RWPE2 (cell line): ENCODE measurements at regions not wholly inside any gene's neighbourhood (a gene's known extent, or its start where the extent isn't known, plus 50 kb on each side); places are given as distances from the start of the nearest gene placed in this dataset.

ENCODE experiments used
- ATAC-seq: fragments of 200-7000 bp; cut with Tn5 transposase; 3 replicates; pipeline ENCODE4 v1.9.1; 2021; ENCODE audit warnings: low read depth
- DNase-seq: peaks from one replicate; pipeline ENCODE4 v3.0.0-alpha.2; 2020; ENCODE audit warnings: low spot score
- H3K27ac ChIP-seq: fragments of 450-650 bp; 2 replicates; pipeline ENCODE4 v1.5.1; 2017; ENCODE audit warnings: mild to moderate bottlenecking; ENCODE audit not compliant: poor library complexity, severe bottlenecking
- H3K27me3 ChIP-seq: fragments of 250-450 bp; sonication (Bioruptor Pico); 2 replicates; pipeline ENCODE4 v1.5.1; 2021; ENCODE audit warnings: mild to moderate bottlenecking, moderate library complexity; ENCODE audit not compliant: insufficient read depth, poor library complexity, severe bottlenecking
- H3K36me3 ChIP-seq: fragments of 250-450 bp; sonication (Bioruptor Pico); 2 replicates; pipeline ENCODE4 v1.5.1; 2020; ENCODE audit warnings: low read depth, mild to moderate bottlenecking, moderate library complexity
- H3K4me1 ChIP-seq: fragments of 250-450 bp; sonication (Bioruptor Pico); 2 replicates; pipeline ENCODE4 v1.5.1; 2021; ENCODE audit warnings: mild to moderate bottlenecking, moderate library complexity; ENCODE audit not compliant: insufficient read depth, poor library complexity, severe bottlenecking
- H3K4me3 ChIP-seq: fragments of 250-450 bp; sonication (Bioruptor Pico); 2 replicates; pipeline ENCODE4 v1.5.1; 2021; ENCODE audit warnings: mild to moderate bottlenecking, moderate library complexity; ENCODE audit not compliant: severe bottlenecking
- H3K9me3 ChIP-seq: fragments of 250-450 bp; sonication (Bioruptor Pico); 2 replicates; pipeline ENCODE4 v1.5.1; 2021; ENCODE audit warnings: mild to moderate bottlenecking, moderate library complexity; ENCODE audit not compliant: severe bottlenecking
- TF ChIP-seq, protein P1 (sequence below): fragments of 450-650 bp; IDR thresholded peaks from one replicate; pipeline ENCODE4 v1.5.1; 2017; ENCODE audit warnings: mild to moderate bottlenecking, moderate library complexity; ENCODE audit not compliant: poor library complexity, severe bottlenecking

DNA sequence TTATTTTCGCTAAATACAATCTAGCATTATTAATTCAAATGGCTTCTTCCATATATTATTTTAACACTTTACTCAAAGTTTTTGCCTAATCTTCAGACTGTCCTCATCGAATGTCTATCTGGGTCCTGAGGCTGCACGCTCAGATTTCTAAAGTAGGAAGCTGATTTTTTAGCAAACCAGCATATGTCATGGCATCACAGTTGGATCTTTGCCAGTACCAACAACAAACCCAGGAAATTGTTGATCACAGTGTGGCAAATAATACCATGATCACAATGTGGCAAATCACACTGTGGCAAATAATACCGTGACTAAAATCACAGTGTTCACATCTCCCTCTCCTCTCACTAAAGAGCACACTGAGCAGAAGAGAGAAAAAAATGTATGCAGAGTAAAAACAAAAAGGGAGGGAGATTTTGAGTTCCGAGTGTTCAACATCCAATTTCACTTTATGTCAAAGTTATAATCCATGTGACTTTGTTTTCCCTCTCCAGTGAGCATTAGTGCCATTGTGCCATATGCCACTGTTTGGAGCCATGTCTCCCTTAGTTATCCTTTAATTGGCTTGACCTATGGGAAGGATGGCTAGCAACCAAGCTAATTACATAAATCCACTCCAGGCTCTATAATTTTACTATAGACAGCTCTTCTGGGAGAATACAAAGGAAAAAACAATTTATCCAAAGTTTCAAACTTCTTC, 1059.6 kb downstream of the HACE1 start:
- no peak for DNase-seq
- no peaks in the 10 kb centered on the region for H3K27me3 ChIP-seq
- no peaks in the 10 kb centered on the region for H3K4me1 ChIP-seq
- no peaks in the 10 kb centered on the region for H3K36me3 ChIP-seq
- H3K4me3 ChIP-seq: no peak overlapping the region
- H3K9me3 ChIP-seq: no peaks in the 10 kb centered on the region
- ATAC-seq: no peak
- TF ChIP-seq, protein P1, sequence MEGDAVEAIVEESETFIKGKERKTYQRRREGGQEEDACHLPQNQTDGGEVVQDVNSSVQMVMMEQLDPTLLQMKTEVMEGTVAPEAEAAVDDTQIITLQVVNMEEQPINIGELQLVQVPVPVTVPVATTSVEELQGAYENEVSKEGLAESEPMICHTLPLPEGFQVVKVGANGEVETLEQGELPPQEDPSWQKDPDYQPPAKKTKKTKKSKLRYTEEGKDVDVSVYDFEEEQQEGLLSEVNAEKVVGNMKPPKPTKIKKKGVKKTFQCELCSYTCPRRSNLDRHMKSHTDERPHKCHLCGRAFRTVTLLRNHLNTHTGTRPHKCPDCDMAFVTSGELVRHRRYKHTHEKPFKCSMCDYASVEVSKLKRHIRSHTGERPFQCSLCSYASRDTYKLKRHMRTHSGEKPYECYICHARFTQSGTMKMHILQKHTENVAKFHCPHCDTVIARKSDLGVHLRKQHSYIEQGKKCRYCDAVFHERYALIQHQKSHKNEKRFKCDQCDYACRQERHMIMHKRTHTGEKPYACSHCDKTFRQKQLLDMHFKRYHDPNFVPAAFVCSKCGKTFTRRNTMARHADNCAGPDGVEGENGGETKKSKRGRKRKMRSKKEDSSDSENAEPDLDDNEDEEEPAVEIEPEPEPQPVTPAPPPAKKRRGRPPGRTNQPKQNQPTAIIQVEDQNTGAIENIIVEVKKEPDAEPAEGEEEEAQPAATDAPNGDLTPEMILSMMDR: no peak
- H3K27ac ChIP-seq: no peak overlapping the region

DNA sequence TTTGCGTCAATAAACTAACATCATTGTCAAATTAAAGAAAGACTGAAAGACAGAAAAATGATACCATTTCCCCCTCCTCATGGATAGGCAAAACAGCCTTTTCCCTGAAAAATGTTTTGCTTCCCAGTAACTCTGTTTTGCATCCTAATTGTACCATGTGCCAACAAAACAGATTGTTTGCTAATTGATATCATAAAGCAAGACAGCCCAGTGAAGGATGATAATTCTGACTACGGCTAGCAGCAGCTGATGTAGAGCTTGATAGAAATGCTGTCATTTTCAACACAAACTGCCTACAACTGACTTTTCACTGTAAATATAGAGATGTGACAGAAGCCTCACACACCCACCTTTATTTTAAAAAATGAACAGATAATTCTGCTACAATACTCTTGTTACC, 1061.6 kb downstream of the HACE1 start:
- Histone ChIP-seq H3K27ac (no peak overlapping the region), H3K36me3 (no peaks in the 10 kb centered on the region), H3K4me1 (no peaks in the 10 kb centered on the region), H3K9me3 (no peaks in the 10 kb centered on the region), H3K4me3 (no peak overlapping the region), H3K27me3 (no peaks in the 10 kb centered on the region)
- ATAC-seq: no peak
- DNase-seq: no peak
- TF ChIP-seq, protein P1: no peak

DNA sequence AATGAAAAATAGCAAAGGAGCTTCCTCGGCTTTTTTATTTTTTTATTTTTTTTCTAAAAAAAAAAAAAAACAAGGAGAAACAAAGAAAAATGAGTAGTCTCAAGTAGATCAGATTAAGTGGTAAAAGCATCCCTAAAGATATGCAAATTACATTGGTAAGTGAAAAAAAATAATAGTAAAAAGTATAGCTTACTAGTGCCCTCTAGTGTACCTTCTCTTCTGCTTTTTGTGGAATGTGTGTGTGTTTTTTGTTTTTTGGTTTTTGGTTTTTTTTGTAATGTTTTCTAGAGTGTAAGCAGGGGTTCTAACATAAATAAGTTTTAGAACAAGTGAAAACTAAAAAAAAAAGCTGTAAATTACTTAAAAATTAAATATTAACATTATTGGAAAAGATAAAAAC, 1062.0 kb downstream of the HACE1 start:
- TF ChIP-seq, protein P1: peak; percentile 75
- ATAC-seq: no peak

DNA sequence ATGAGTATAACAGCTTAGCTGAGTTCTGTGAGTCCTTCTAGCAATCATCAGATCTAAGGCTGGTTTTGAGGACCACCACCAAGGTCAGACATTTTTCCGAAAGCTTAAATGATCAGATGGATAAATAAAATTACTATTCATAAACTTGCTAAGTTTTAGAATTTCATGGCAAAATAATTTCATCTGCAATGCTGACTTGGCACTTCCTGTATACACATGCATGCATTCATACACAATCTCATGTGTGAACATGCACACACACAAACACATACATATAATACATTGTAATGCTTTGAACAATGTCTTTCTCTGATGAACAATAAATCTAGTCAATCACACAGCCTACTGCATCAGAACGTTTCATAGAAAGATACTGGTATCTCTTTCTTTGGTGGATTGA, 1068.3 kb downstream of the HACE1 start:
- no peaks in the 10 kb centered on the region for H3K27me3 ChIP-seq
- DNase-seq (no peak), ATAC-seq (no peak)
- no peaks in the 10 kb centered on the region for H3K36me3 ChIP-seq
- TF ChIP-seq, protein P1: no peak
- no peaks in the 10 kb centered on the region for H3K4me1 ChIP-seq
- no peak overlapping the region for H3K4me3 ChIP-seq
- no peaks in the 10 kb centered on the region for H3K9me3 ChIP-seq
- H3K27ac ChIP-seq: no peak overlapping the region

More for the DNA sequence above, 1062.0 kb downstream of the HACE1 start:
- Histone ChIP-seq H3K9me3 (no peaks in the 10 kb centered on the region), H3K4me1 (no peaks in the 10 kb centered on the region), H3K36me3 (no peaks in the 10 kb centered on the region), H3K4me3 (no peak overlapping the region), H3K27ac (no peak overlapping the region), H3K27me3 (no peaks in the 10 kb centered on the region)
- DNase-seq: no peak

DNA sequence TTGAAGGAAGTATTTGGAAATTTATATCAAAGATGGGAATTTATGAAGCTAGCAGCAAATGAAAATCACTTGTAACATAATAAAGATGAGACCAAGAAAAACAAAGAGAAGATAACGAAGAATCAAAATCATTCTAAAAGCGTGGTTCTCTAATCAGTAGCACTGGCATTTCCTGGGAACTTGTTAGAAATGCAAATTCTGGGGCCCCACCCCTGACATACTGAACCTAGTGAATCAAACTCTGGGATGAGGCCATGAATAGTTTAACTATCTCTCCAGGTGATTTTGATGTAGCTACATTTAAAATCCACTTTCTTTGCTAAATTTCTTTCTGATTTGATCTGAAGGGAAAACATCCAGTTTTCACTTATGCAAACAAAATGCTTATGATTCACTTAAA, 1075.6 kb downstream of the HACE1 start:
- no peak for DNase-seq
- TF ChIP-seq, protein P1: no peak
- no peak for ATAC-seq
- Histone ChIP-seq H3K36me3 (no peaks in the 10 kb centered on the region), H3K4me1 (no peaks in the 10 kb centered on the region), H3K4me3 (no peak overlapping the region), H3K9me3 (no peaks in the 10 kb centered on the region), H3K27me3 (no peaks in the 10 kb centered on the region), H3K27ac (no peak overlapping the region)
